Thyroid gland (tissue), 4 donors: ENCODE measurements at regions not wholly inside any gene's neighbourhood (a gene's known extent, or its start where the extent isn't known, plus 50 kb on each side); places are given as distances from the start of the nearest gene placed in this dataset.

Experiments used
- POLR2A ChIP-seq, 2 donors: fragments of 450-650 bp; IDR thresholded peaks; one replicate each; pipeline ENCODE4 v1.6.1; 2017; ENCODE audit warnings: antibody characterized with exemption in 2 of 2, mild to moderate bottlenecking in 2 of 2, moderate library complexity in 1 of 2
- TF ChIP-seq, protein P1 (sequence below), 6 experiments: fragments of 200-600 bp in 3 of 6; fragments of 450-650 bp in 3 of 6; sonication (generic) in 3 of 6; IDR thresholded peaks; one replicate each; pipeline ENCODE4 v1.5.1; 2016 to 2019; ENCODE audit warnings: antibody characterized with exemption in 6 of 6, mild to moderate bottlenecking in 2 of 6, inconsistent platforms in 1 of 6, moderate library complexity in 1 of 6

DNA sequence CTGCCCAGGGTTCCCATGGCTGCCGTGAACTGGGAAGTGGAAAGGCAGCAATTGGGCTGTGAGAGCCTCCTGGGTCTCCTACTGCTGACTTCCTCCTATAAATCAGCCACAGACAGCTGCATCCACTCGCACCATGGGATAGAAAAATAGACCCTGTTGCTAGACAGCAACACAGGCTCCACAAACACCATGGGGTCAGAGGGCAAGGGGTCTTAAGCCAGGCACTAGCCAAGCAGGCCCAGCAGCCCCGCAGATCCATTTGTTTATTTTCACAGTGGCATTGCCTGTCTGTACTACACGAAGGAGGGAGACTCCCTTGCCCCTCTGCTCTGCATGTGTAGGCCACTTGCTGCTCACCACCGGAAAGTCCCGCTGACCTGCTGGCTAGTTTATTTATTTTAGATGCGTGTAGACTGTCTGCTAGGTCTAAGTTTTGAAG, 139.8 kb downstream of the DACT1 start:
- TF ChIP-seq, protein P1, sequence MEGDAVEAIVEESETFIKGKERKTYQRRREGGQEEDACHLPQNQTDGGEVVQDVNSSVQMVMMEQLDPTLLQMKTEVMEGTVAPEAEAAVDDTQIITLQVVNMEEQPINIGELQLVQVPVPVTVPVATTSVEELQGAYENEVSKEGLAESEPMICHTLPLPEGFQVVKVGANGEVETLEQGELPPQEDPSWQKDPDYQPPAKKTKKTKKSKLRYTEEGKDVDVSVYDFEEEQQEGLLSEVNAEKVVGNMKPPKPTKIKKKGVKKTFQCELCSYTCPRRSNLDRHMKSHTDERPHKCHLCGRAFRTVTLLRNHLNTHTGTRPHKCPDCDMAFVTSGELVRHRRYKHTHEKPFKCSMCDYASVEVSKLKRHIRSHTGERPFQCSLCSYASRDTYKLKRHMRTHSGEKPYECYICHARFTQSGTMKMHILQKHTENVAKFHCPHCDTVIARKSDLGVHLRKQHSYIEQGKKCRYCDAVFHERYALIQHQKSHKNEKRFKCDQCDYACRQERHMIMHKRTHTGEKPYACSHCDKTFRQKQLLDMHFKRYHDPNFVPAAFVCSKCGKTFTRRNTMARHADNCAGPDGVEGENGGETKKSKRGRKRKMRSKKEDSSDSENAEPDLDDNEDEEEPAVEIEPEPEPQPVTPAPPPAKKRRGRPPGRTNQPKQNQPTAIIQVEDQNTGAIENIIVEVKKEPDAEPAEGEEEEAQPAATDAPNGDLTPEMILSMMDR (IDR thresholded peaks at IDR 0.05) = no peak
- TF ChIP-seq POLR2A (IDR thresholded peaks at IDR 0.05) = no peak
